ENCODE measurements at regions not wholly inside any gene's neighbourhood (a gene's known extent, or its start where the extent isn't known, plus 50 kb on each side); places are given as distances from the start of the nearest gene placed in this dataset.
"Not testable (repeated sequence)": the region's sequence is repeated elsewhere in the genome, so short reads cannot be mapped to it uniquely, and the experiment has no call there.

GRCh38 chr7:51397608-51398007 lies 81.0 kb upstream of the COBL start:
- DNase-seq; H3K4me1 ChIP-seq (ENCODE audit: control insufficient read depth, insufficient read depth, low read length); H3K9me3 ChIP-seq (ENCODE audit: control insufficient read depth, low read length); H3K27ac ChIP-seq (ENCODE audit: low read length); H3K4me3 ChIP-seq (ENCODE audit: low read length); ATAC-seq; intact Hi-C loops (cut with DNase I); H3K27me3 ChIP-seq (ENCODE audit: control insufficient read depth, insufficient read depth): not testable (repeated sequence)
- WGBS, result 39% methylated on average over 3 of the region's 3 CpGs

- intact Hi-C loops (cut with DNase I); H3K4me1 ChIP-seq (ENCODE audit: control insufficient read depth, insufficient read depth, low read length); DNase-seq; H3K27ac ChIP-seq (ENCODE audit: low read length); H3K9me3 ChIP-seq (ENCODE audit: control insufficient read depth, low read length); H3K4me3 ChIP-seq (ENCODE audit: low read length); H3K27me3 ChIP-seq (ENCODE audit: control insufficient read depth, insufficient read depth); ATAC-seq: not testable (repeated sequence)
- WGBS, result 63% methylated on average over 6 of the region's 6 CpGs
These were observed 76.4 kb upstream of the COBL start for GRCh38 chr7:51393003-51393402.

GRCh38 chr7:51389952-51390351 lies 73.3 kb upstream of the COBL start:
- H3K27ac ChIP-seq (ENCODE audit: low read length); ATAC-seq; H3K4me3 ChIP-seq (ENCODE audit: low read length); H3K27me3 ChIP-seq (ENCODE audit: control insufficient read depth, insufficient read depth); intact Hi-C loops (cut with DNase I); DNase-seq; H3K4me1 ChIP-seq (ENCODE audit: control insufficient read depth, insufficient read depth, low read length); H3K9me3 ChIP-seq (ENCODE audit: control insufficient read depth, low read length): not testable (repeated sequence)
- WGBS, result 90% methylated on average over 6 of the region's 8 CpGs

GRCh38 chr7:51389216-51389812 lies 72.7 kb upstream of the COBL start:
- DNase-seq; ATAC-seq; H3K27me3 ChIP-seq (ENCODE audit: control insufficient read depth, insufficient read depth); H3K4me1 ChIP-seq (ENCODE audit: control insufficient read depth, insufficient read depth, low read length); H3K27ac ChIP-seq (ENCODE audit: low read length); H3K4me3 ChIP-seq (ENCODE audit: low read length); intact Hi-C loops (cut with DNase I); H3K9me3 ChIP-seq (ENCODE audit: control insufficient read depth, low read length): not testable (repeated sequence)
- 95% methylated on average over 22 of the region's 22 CpGs for WGBS

- intact Hi-C loops (cut with DNase I); H3K4me1 ChIP-seq (ENCODE audit: control insufficient read depth, insufficient read depth, low read length); H3K27ac ChIP-seq (ENCODE audit: low read length); H3K27me3 ChIP-seq (ENCODE audit: control insufficient read depth, insufficient read depth); DNase-seq; ATAC-seq; H3K9me3 ChIP-seq (ENCODE audit: control insufficient read depth, low read length); H3K4me3 ChIP-seq (ENCODE audit: low read length): not testable (repeated sequence)
- WGBS, result 97% methylated on average over 12 of the region's 16 CpGs
These were observed 71.6 kb upstream of the COBL start for GRCh38 chr7:51388241-51388640.

- 90% methylated on average over 31 of the region's 34 CpGs for WGBS
- H3K9me3 ChIP-seq (ENCODE audit: control insufficient read depth, low read length); H3K4me1 ChIP-seq (ENCODE audit: control insufficient read depth, insufficient read depth, low read length); H3K27me3 ChIP-seq (ENCODE audit: control insufficient read depth, insufficient read depth); H3K4me3 ChIP-seq (ENCODE audit: low read length); DNase-seq; H3K27ac ChIP-seq (ENCODE audit: low read length); ATAC-seq; intact Hi-C loops (cut with DNase I): not testable (repeated sequence)
These were observed 70.4 kb upstream of the COBL start for GRCh38 chr7:51386806-51387568.

GRCh38 chr7:51386184-51386583 lies 69.6 kb upstream of the COBL start:
- H3K4me1 ChIP-seq (ENCODE audit: control insufficient read depth, insufficient read depth, low read length); H3K27ac ChIP-seq (ENCODE audit: low read length); H3K27me3 ChIP-seq (ENCODE audit: control insufficient read depth, insufficient read depth); intact Hi-C loops (cut with DNase I); ATAC-seq; H3K4me3 ChIP-seq (ENCODE audit: low read length); H3K9me3 ChIP-seq (ENCODE audit: control insufficient read depth, low read length); DNase-seq: not testable (repeated sequence)
- WGBS, result 90% methylated on average over 14 of the region's 17 CpGs

GRCh38 chr7:51382243-51382642 lies 65.6 kb upstream of the COBL start:
- 77% methylated on average over 7 of the region's 7 CpGs for WGBS
- H3K27me3 ChIP-seq (ENCODE audit: control insufficient read depth, insufficient read depth); H3K4me1 ChIP-seq (ENCODE audit: control insufficient read depth, insufficient read depth, low read length); H3K9me3 ChIP-seq (ENCODE audit: control insufficient read depth, low read length); DNase-seq; ATAC-seq; H3K27ac ChIP-seq (ENCODE audit: low read length); intact Hi-C loops (cut with DNase I); H3K4me3 ChIP-seq (ENCODE audit: low read length): not testable (repeated sequence)

GRCh38 chr7:51376420-51377092 lies 59.9 kb upstream of the COBL start:
- Histone ChIP-seq H3K27ac (ENCODE audit: low read length) (no peak overlapping the region), H3K4me3 (ENCODE audit: low read length) (no peak overlapping the region), H3K27me3 (ENCODE audit: control insufficient read depth, insufficient read depth) (no peaks in the 10 kb centered on the region), H3K4me1 (ENCODE audit: control insufficient read depth, insufficient read depth, low read length) (no peaks in the 10 kb centered on the region), H3K9me3 (ENCODE audit: control insufficient read depth, low read length) (no peaks in the 10 kb centered on the region)
- no peak for ATAC-seq
- no peak for DNase-seq
- 91% methylated on average over 4 of the region's 4 CpGs for WGBS
- intact Hi-C loops (cut with DNase I), result no loop called here

GRCh38 chr7:51374936-51375335 lies 58.3 kb upstream of the COBL start:
- Histone ChIP-seq H3K27me3 (ENCODE audit: control insufficient read depth, insufficient read depth) (no peaks in the 10 kb centered on the region), H3K27ac (ENCODE audit: low read length) (no peak overlapping the region), H3K9me3 (ENCODE audit: control insufficient read depth, low read length) (no peaks in the 10 kb centered on the region), H3K4me3 (ENCODE audit: low read length) (no peak overlapping the region), H3K4me1 (ENCODE audit: control insufficient read depth, insufficient read depth, low read length) (no peaks in the 10 kb centered on the region)
- no peak for DNase-seq
- WGBS, result 66% methylated on average over 4 of the region's 4 CpGs
- intact Hi-C loops (cut with DNase I), result no loop called here
- no peak for ATAC-seq

GRCh38 chr7:51373607-51374006 lies 57.0 kb upstream of the COBL start:
- ATAC-seq; H3K4me1 ChIP-seq (ENCODE audit: control insufficient read depth, insufficient read depth, low read length); H3K9me3 ChIP-seq (ENCODE audit: control insufficient read depth, low read length); intact Hi-C loops (cut with DNase I); H3K27me3 ChIP-seq (ENCODE audit: control insufficient read depth, insufficient read depth); H3K27ac ChIP-seq (ENCODE audit: low read length); DNase-seq; H3K4me3 ChIP-seq (ENCODE audit: low read length): not testable (repeated sequence)
- WGBS, result 65% methylated on average over 2 of the region's 2 CpGs
